ENCODE measurements at regions not wholly inside any gene's neighbourhood (a gene's known extent, or its start where the extent isn't known, plus 50 kb on each side); places are given as distances from the start of the nearest gene placed in this dataset.

- TF ChIP-seq POLR2AphosphoS5 (IDR thresholded peaks at IDR 0.05; ENCODE audit: low read depth, low read length) (no peak), MAX (IDR thresholded peaks at IDR 0.05; ENCODE audit: low read depth) (no peak), TAF1 (IDR thresholded peaks at IDR 0.05; ENCODE audit: borderline replicate concordance, low read depth, low read length) (no peak)
Observed at GRCh38 chr11:69566001-69566400, 75.0 kb upstream of the CCND1 start.
